Neural progenitor cell (in vitro differentiated cells): ENCODE measurements at regions not wholly inside any gene's neighbourhood (a gene's known extent, or its start where the extent isn't known, plus 50 kb on each side); places are given as distances from the start of the nearest gene placed in this dataset.

ENCODE experiments used
- EZH2 ChIP-seq: fragments of 200-600 bp; sonication (generic); IDR thresholded peaks from 2 replicates; pipeline ENCODE4 v1.6.1; 2017; ENCODE audit warnings: antibody characterized with exemption, mild to moderate bottlenecking, moderate library complexity
- EZH2phosphoT487 ChIP-seq: fragments of 200-600 bp; sonication (generic); IDR thresholded peaks from 2 replicates; pipeline ENCODE4 v1.6.1; 2017; ENCODE audit warnings: antibody characterized with exemption
- TF ChIP-seq, protein P1 (sequence below): fragments of 200-600 bp; sonication (generic); IDR thresholded peaks from 2 replicates; pipeline ENCODE4 v1.5.1; 2017; ENCODE audit warnings: antibody characterized with exemption, mild to moderate bottlenecking

DNA sequence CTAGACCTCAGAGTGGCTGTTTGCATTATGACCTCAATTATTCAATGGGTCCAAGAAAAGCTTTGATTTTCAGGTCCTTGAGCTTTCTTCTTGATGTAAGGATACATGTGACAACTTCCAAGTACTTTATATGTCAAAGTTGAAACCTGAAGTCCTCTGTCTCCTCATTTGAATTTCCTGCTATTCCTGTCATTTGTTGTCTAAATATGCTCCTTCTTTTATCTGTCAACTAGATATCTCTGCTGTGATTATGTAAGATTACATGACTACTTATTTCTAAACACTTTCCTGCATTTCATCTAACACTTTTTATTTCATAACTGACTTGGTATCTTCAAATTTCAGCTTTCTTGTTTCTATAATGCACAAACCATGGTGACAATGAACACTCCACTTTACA lies 670.0 kb upstream of the FAM174A start:
- TF ChIP-seq, protein P1, sequence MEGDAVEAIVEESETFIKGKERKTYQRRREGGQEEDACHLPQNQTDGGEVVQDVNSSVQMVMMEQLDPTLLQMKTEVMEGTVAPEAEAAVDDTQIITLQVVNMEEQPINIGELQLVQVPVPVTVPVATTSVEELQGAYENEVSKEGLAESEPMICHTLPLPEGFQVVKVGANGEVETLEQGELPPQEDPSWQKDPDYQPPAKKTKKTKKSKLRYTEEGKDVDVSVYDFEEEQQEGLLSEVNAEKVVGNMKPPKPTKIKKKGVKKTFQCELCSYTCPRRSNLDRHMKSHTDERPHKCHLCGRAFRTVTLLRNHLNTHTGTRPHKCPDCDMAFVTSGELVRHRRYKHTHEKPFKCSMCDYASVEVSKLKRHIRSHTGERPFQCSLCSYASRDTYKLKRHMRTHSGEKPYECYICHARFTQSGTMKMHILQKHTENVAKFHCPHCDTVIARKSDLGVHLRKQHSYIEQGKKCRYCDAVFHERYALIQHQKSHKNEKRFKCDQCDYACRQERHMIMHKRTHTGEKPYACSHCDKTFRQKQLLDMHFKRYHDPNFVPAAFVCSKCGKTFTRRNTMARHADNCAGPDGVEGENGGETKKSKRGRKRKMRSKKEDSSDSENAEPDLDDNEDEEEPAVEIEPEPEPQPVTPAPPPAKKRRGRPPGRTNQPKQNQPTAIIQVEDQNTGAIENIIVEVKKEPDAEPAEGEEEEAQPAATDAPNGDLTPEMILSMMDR: no peak
- TF ChIP-seq EZH2 (no peak), EZH2phosphoT487 (no peak)
